Gastrocnemius medialis (tissue), 4 donors: ENCODE measurements at regions not wholly inside any gene's neighbourhood (a gene's known extent, or its start where the extent isn't known, plus 50 kb on each side); places are given as distances from the start of the nearest gene placed in this dataset.

Experiments used
- ATAC-seq, 2 donors: fragments of 150-250 bp; one replicate each; pipeline ENCODE4 v1.9.1; 2016
- DNase-seq, 2 donors: peaks; one replicate each; pipeline ENCODE4 v3.0.0-alpha.2; 2019
- H3K27ac ChIP-seq, 4 donors: fragments of 200-600 bp; sonication (generic); 1 replicate in 1 of 4; 2 replicates in 3 of 4; pipeline ENCODE4 v1.5.1; 2016 to 2018; ENCODE audit warnings: mild to moderate bottlenecking in 2 of 4, moderate library complexity in 1 of 4
- H3K27me3 ChIP-seq, 3 donors: fragments of 200-600 bp; sonication (generic) in 2 of 3; 1 replicate in 1 of 3; 2 replicates in 2 of 3; pipeline versions ENCODE4 v1.5.1 to v1.6.0; 2016 to 2019; ENCODE audit warnings: mild to moderate bottlenecking in 1 of 3, moderate library complexity in 1 of 3
- H3K36me3 ChIP-seq, 2 donors: fragments of 200-600 bp; sonication (generic) in 1 of 2; one replicate each; pipeline ENCODE4 v1.5.1; 2017 to 2018
- H3K4me1 ChIP-seq, 2 donors: fragments of 200-600 bp; sonication (generic) in 1 of 2; one replicate each; pipeline ENCODE4 v1.5.1; 2016 to 2017; ENCODE audit warnings: mild to moderate bottlenecking in 2 of 2
- H3K4me3 ChIP-seq, 4 donors: fragments of 200-600 bp; sonication (generic) in 3 of 4; 1 replicate in 1 of 4; 2 replicates in 3 of 4; pipeline ENCODE4 v1.5.1; 2016 to 2019; ENCODE audit warnings: mild to moderate bottlenecking in 2 of 4
- H3K9me3 ChIP-seq, 3 donors: fragments of 200-600 bp; sonication (generic) in 2 of 3; 1 replicate in 1 of 3; 2 replicates in 2 of 3; pipeline ENCODE4 v1.5.1; 2016 to 2019
- CTCF ChIP-seq, 5 experiments: fragments of 450-650 bp in 3 of 5; fragments of 200-600 bp in 2 of 5; sonication (generic) in 2 of 5; IDR thresholded peaks in 4 of 5; conservative IDR thresholded peaks in 1 of 5; 1 replicate in 4 of 5; 2 replicates in 1 of 5; pipeline ENCODE4 v1.5.1; 2016 to 2019; ENCODE audit warnings: antibody characterized with exemption in 5 of 5, mild to moderate bottlenecking in 3 of 5, moderate library complexity in 3 of 5
- POLR2A ChIP-seq, 2 donors: fragments of 450-650 bp; IDR thresholded peaks; one replicate each; pipeline ENCODE4 v1.6.1; 2017; ENCODE audit warnings: antibody characterized with exemption in 2 of 2, mild to moderate bottlenecking in 2 of 2, moderate library complexity in 2 of 2
- in situ Hi-C, 4 donors: fragments of 200-750 bp; cut with MboI; loops; one replicate each; pipeline versions ENCODE4 v1.15.0 to v1.8.0; 2017; ENCODE audit warnings: low sequenced_read_pairs in 4 of 4
- intact Hi-C: fragments of 100-400 bp; cut with DNase I; formaldehyde crosslinking; loops from one replicate; pipeline ENCODE4 v1.15.1; 2023; ENCODE audit warnings: low total_unique reads

- ATAC-seq, result no peak
- intact Hi-C loops (no loop called here), in situ Hi-C loops (no loop called here)
Observed at GRCh38 chr18:41025666-41026065, 929.4 kb upstream of the PIK3C3 start.

GRCh38 chr18:41024792-41025191 lies 930.2 kb upstream of the PIK3C3 start:
- H3K4me1 ChIP-seq, result no peaks in the 10 kb centered on the region
- H3K27ac ChIP-seq, result no peak overlapping the region
- H3K27me3 ChIP-seq, result no peaks in the 10 kb centered on the region
- ATAC-seq (no peak), DNase-seq (no peak)
- H3K36me3 ChIP-seq, result no peaks in the 10 kb centered on the region
- intact Hi-C loops (no loop called here), in situ Hi-C loops (no loop called here)
- no peak overlapping the region for H3K4me3 ChIP-seq
- no peaks in the 10 kb centered on the region for H3K9me3 ChIP-seq
- no peak for TF ChIP-seq POLR2A (IDR thresholded peaks at IDR 0.05)
- TF ChIP-seq CTCF (IDR thresholded peaks at IDR 0.05 in 4 of 5, conservative IDR thresholded peaks at IDR 0.05 in 1 of 5), result no peak

More at GRCh38 chr18:41025666-41026065, 929.4 kb upstream of the PIK3C3 start:
- H3K4me3 ChIP-seq, result no peak overlapping the region
- DNase-seq, result no peak
- no peaks in the 10 kb centered on the region for H3K9me3 ChIP-seq
- no peaks in the 10 kb centered on the region for H3K27me3 ChIP-seq
- H3K4me1 ChIP-seq, result no peaks in the 10 kb centered on the region
- no peak overlapping the region for H3K27ac ChIP-seq
- TF ChIP-seq CTCF (IDR thresholded peaks at IDR 0.05 in 4 of 5, conservative IDR thresholded peaks at IDR 0.05 in 1 of 5) (no peak), POLR2A (IDR thresholded peaks at IDR 0.05) (no peak)
- H3K36me3 ChIP-seq, result no peaks in the 10 kb centered on the region

DNA sequence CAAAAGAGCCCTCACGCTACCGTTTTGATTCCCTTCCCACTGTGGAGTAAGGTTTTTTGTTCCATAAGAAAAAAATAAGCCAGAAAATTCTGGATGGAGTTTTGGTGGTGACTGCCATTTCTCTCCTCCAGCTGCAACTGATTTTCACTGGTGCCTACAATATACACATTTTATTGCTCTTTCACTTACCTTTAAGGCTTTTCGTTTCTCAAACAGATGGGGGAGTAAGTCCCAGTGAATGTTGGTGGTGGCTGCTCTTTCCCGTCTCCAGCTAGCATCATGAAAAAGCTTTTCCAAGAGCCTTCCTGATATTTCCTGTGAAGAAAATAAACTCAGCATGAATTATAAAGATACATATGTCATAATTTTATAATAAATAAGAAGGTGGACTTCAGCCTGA lies 932.5 kb upstream of the PIK3C3 start:
- in situ Hi-C loops (no loop called here), intact Hi-C loops (no loop called here)
- Histone ChIP-seq H3K4me3 (no peak overlapping the region), H3K27ac (no peak overlapping the region), H3K36me3 (no peaks in the 10 kb centered on the region), H3K4me1 (no peaks in the 10 kb centered on the region), H3K9me3 (no peaks in the 10 kb centered on the region), H3K27me3 (no peaks in the 10 kb centered on the region)
- ATAC-seq (no peak), DNase-seq (no peak)
- TF ChIP-seq CTCF (IDR thresholded peaks at IDR 0.05 in 4 of 5, conservative IDR thresholded peaks at IDR 0.05 in 1 of 5) (no peak), POLR2A (IDR thresholded peaks at IDR 0.05) (no peak)

GRCh38 chr18:41021089-41021488 lies 933.9 kb upstream of the PIK3C3 start:
- Histone ChIP-seq H3K27ac (no peak overlapping the region), H3K4me1 (no peaks in the 10 kb centered on the region), H3K27me3 (no peaks in the 10 kb centered on the region), H3K36me3 (no peaks in the 10 kb centered on the region), H3K4me3 (no peak overlapping the region), H3K9me3 (no peaks in the 10 kb centered on the region)
- ATAC-seq (no peak), DNase-seq (no peak)
- TF ChIP-seq CTCF (IDR thresholded peaks at IDR 0.05 in 4 of 5, conservative IDR thresholded peaks at IDR 0.05 in 1 of 5) (no peak), POLR2A (IDR thresholded peaks at IDR 0.05) (no peak)
- intact Hi-C loops, result no loop called here
- in situ Hi-C loops, result no loop called here

GRCh38 chr18:41012194-41012593 lies 942.8 kb upstream of the PIK3C3 start:
- DNase-seq, result no peak
- TF ChIP-seq POLR2A (IDR thresholded peaks at IDR 0.05) (no peak), CTCF (IDR thresholded peaks at IDR 0.05 in 4 of 5, conservative IDR thresholded peaks at IDR 0.05 in 1 of 5) (no peak)
- H3K27ac ChIP-seq, result no peak overlapping the region
- no peaks in the 10 kb centered on the region for H3K36me3 ChIP-seq
- H3K27me3 ChIP-seq, result no peaks in the 10 kb centered on the region
- H3K4me1 ChIP-seq, result no peaks in the 10 kb centered on the region
- ATAC-seq, result no peak
- no peak overlapping the region for H3K4me3 ChIP-seq
- intact Hi-C loops, result no loop called here
- no peaks in the 10 kb centered on the region for H3K9me3 ChIP-seq
- in situ Hi-C loops, result no loop called here
